Left forelimb (tissue), 1 donor: ENCODE measurements at regions not wholly inside any gene's neighbourhood (a gene's known extent, or its start where the extent isn't known, plus 50 kb on each side); places are given as distances from the start of the nearest gene placed in this dataset.
"Not testable (repeated sequence)": the region's sequence is repeated elsewhere in the genome, so short reads cannot be mapped to it uniquely, and the experiment has no call there.

ENCODE experiments used
- DNase-seq: peaks from one replicate; pipeline ENCODE4 v3.0.0-alpha.2; 2018; ENCODE audit warnings: low spot score

- DNase-seq = no peak
Measured at GRCh38 chr6:115060581-115060980, 717.8 kb upstream of the HS3ST5 start.

GRCh38 chr6:115058414-115059211, 715.8 kb upstream of the HS3ST5 start:
- DNase-seq = no peak

GRCh38 chr6:115055579-115055978, 712.8 kb upstream of the HS3ST5 start:
- DNase-seq = no peak

GRCh38 chr6:115054242-115054641, 711.4 kb upstream of the HS3ST5 start:
- not testable (repeated sequence) for DNase-seq

- no peak for DNase-seq
Measured at GRCh38 chr6:115053169-115053860, 710.5 kb upstream of the HS3ST5 start.

GRCh38 chr6:115016593-115016992, 673.8 kb upstream of the HS3ST5 start:
- DNase-seq = no peak

- DNase-seq = no peak
Measured at GRCh38 chr6:115004982-115005381, 662.2 kb upstream of the HS3ST5 start.

GRCh38 chr6:115004204-115004603, 661.4 kb upstream of the HS3ST5 start:
- DNase-seq = no peak

- DNase-seq = no peak
Measured at GRCh38 chr6:115001731-115002350, 659.0 kb upstream of the HS3ST5 start.

- DNase-seq = no peak
Measured at GRCh38 chr6:115000736-115001135, 657.9 kb upstream of the HS3ST5 start.

- DNase-seq = no peak
Measured at GRCh38 chr6:114998492-114998891, 655.7 kb upstream of the HS3ST5 start.

GRCh38 chr6:114997813-114998292, 655.0 kb upstream of the HS3ST5 start:
- DNase-seq = no peak

- no peak for DNase-seq
Measured at GRCh38 chr6:114995526-114995925, 652.7 kb upstream of the HS3ST5 start.

GRCh38 chr6:114989279-114989964, 646.6 kb upstream of the HS3ST5 start:
- DNase-seq = no peak

- no peak for DNase-seq
Measured at GRCh38 chr6:114987281-114987680, 644.5 kb upstream of the HS3ST5 start.

- DNase-seq = no peak
Measured at GRCh38 chr6:114955363-114955762, 612.5 kb upstream of the HS3ST5 start.

- no peak for DNase-seq
Measured at GRCh38 chr6:114952229-114952628, 609.4 kb upstream of the HS3ST5 start.

GRCh38 chr6:114945392-114945791, 602.6 kb upstream of the HS3ST5 start:
- DNase-seq = no peak

- DNase-seq = no peak
Measured at GRCh38 chr6:114941078-114941477, 598.3 kb upstream of the HS3ST5 start.

- no peak for DNase-seq
Measured at GRCh38 chr6:114940181-114940580, 597.4 kb upstream of the HS3ST5 start.

GRCh38 chr6:114939630-114940029, 596.8 kb upstream of the HS3ST5 start:
- DNase-seq = no peak

- no peak for DNase-seq
Measured at GRCh38 chr6:114936080-114936479, 593.3 kb upstream of the HS3ST5 start.
